Suprapubic skin (tissue), 4 donors: ENCODE measurements at regions not wholly inside any gene's neighbourhood (a gene's known extent, or its start where the extent isn't known, plus 50 kb on each side); places are given as distances from the start of the nearest gene placed in this dataset.

Source experiments
- EP300 ChIP-seq: sonication (generic); formaldehyde crosslinking; IDR thresholded peaks from one replicate; pipeline ENCODE4 v1.6.1; 2017; ENCODE audit warnings: antibody characterized with exemption
- POLR2A ChIP-seq, 2 donors: fragments of 450-650 bp; IDR thresholded peaks; one replicate each; pipeline ENCODE4 v1.6.1; 2017; ENCODE audit warnings: antibody characterized with exemption in 2 of 2, mild to moderate bottlenecking in 2 of 2, moderate library complexity in 2 of 2
- POLR2AphosphoS5 ChIP-seq, 3 donors: sonication (generic); formaldehyde crosslinking; IDR thresholded peaks; one replicate each; pipeline ENCODE4 v1.6.1; 2017; ENCODE audit warnings: antibody characterized with exemption in 3 of 3
- TF ChIP-seq, protein P1 (sequence below), 2 donors: fragments of 200-600 bp in 1 of 2; fragments of 450-650 bp in 1 of 2; sonication (generic) in 1 of 2; IDR thresholded peaks; one replicate each; pipeline ENCODE4 v1.5.1; 2016 to 2019; ENCODE audit warnings: antibody characterized with exemption in 2 of 2, mild to moderate bottlenecking in 1 of 2, moderate library complexity in 1 of 2

DNA sequence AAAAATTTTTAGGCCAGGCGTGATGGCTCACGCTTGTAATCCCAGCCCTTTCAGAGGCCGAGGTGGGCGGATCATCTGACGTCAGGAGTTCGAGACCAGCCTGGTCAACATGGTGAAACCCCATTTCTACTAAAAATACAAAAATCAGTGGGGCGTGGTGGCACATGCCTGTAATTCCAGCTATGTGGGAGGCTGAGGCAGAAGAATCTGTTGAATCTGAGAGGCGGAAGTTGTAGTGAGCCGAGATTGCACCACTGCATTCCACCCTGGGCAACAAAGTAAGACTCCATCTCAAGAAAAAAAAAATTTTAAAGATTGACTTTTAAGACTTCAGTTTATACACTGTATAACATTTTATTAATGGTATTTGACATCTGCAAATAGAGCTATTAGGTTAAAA, 60.1 kb upstream of the GNAQ start:
- TF ChIP-seq POLR2A (IDR thresholded peaks at IDR 0.05) (no peak), EP300 (no peak), POLR2AphosphoS5 (IDR thresholded peaks at IDR 0.05) (no peak)
- TF ChIP-seq, protein P1, sequence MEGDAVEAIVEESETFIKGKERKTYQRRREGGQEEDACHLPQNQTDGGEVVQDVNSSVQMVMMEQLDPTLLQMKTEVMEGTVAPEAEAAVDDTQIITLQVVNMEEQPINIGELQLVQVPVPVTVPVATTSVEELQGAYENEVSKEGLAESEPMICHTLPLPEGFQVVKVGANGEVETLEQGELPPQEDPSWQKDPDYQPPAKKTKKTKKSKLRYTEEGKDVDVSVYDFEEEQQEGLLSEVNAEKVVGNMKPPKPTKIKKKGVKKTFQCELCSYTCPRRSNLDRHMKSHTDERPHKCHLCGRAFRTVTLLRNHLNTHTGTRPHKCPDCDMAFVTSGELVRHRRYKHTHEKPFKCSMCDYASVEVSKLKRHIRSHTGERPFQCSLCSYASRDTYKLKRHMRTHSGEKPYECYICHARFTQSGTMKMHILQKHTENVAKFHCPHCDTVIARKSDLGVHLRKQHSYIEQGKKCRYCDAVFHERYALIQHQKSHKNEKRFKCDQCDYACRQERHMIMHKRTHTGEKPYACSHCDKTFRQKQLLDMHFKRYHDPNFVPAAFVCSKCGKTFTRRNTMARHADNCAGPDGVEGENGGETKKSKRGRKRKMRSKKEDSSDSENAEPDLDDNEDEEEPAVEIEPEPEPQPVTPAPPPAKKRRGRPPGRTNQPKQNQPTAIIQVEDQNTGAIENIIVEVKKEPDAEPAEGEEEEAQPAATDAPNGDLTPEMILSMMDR (IDR thresholded peaks at IDR 0.05): no peak
